Stimulated activated CD8-positive, alpha-beta memory T cell treated with anti-CD3 and anti-CD28 coated beads, Interleukin-4, amount 100 ng/mL, for 24 hours (primary cell): ENCODE measurements at regions not wholly inside any gene's neighbourhood (a gene's known extent, or its start where the extent isn't known, plus 50 kb on each side); places are given as distances from the start of the nearest gene placed in this dataset.

ENCODE experiments used
- DNase-seq: peaks from one replicate; pipeline ENCODE4 v3.0.0-alpha.2; 2020; ENCODE audit warnings: low read depth

DNA sequence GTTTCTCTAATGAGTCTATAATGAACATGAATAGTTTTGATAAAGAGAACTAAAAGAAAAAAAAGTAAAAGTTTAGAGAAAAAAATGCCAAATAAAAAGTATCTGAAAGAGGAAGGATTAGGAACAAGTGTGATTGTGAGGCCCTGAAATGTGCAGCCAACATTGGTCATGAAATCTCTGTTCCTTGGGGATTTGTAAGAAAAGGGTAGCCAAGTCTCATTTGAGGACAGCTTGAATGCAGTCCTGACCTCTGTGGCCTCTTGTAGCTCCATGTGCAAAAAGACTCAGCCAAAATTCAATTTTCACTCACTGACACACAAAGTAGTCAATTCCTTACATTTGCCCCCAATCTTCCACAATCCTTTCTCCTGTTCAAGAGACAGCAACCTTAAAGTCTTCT lies 167.9 kb downstream of the KLF12 start:
- no peak for DNase-seq

- no peak for DNase-seq
Observed at GRCh38 chr13:73962284-73962683, 171.9 kb downstream of the KLF12 start.

DNA sequence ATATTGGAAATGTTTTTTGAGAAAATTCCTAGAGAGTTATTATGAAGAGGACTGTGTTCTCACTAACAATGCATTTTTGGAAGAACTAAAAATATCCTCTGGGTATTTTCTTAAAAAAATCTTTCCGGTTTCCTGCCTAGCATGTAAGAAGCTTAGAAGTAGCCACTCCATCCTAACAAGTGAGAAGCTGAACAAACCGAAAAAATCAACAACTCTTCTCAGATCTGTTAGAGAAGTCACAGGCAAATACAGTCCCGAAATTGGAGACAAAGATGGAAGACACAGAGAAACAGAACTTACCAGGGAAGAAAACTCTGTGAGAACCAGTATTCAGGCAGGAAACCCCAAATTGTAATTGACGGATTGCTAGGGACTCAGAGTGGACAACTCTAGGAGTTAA lies 173.0 kb downstream of the KLF12 start:
- no peak for DNase-seq

- DNase-seq, result no peak
Observed at GRCh38 chr13:73960474-73960873, 173.7 kb downstream of the KLF12 start.

DNA sequence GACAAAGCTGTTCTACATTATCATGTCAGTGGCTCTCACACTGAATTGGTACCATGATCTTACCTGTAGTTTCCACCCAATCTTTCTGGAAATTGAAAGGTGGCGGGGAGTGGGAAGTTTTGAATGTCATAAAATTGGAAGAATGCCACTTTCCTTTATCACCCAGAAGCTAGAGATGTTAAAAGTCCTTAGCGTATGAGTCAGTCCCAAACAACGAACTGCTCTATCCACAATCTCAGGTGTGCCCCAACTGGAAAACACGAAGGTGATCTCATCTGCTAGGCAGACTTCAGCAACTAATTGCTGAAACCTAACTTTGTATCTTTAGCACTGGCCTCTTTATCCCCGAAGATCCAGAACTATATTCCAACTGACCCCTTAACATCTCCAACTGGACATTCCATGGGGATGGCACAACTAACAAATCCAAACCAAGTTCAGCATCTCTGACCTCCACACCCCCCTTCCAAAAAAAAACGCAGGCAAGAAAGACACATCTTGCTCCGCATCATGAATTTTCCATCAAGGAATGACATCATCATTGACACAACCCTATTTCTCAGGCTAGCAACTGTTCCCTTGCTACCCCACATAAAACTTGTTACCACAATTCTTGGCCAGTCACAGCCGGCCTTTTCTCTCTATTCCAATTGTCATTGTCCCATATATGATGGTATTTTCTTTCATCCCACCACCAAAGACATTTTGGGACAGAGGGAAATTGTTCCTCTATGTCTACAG lies 175.4 kb downstream of the KLF12 start:
- no peak for DNase-seq

- DNase-seq, result no peak
Observed at GRCh38 chr13:73957889-73958288, 176.3 kb downstream of the KLF12 start.

- DNase-seq, result no peak
Observed at GRCh38 chr13:73956795-73957408, 177.3 kb downstream of the KLF12 start.

GRCh38 chr13:73955977-73956500 lies 178.2 kb downstream of the KLF12 start:
- DNase-seq, result no peak

- no peak for DNase-seq
Observed at GRCh38 chr13:73954808-73955207, 179.4 kb downstream of the KLF12 start.

GRCh38 chr13:73952648-73953047 lies 181.6 kb downstream of the KLF12 start:
- no peak for DNase-seq

GRCh38 chr13:73948848-73949529 lies 185.2 kb downstream of the KLF12 start:
- DNase-seq, result no peak

DNA sequence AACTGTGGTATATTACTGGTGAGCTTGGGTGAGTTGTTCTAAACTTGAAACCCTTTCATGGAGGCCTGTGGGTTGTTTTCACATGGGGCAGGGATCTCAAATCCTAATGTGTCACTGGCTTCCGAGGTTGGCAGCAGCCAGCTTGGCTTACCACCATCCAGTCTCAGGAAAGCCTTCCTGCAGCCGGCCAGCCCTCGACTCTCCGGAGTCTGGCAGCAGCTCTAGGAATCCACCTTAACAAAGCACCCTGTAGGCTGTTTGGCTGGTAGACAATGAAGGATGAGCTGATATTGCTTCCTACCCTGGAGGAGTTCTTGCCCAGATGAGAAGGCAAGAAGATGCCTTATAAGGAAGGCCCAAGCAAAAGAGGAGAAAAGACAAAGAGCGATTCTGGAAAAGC lies 188.3 kb downstream of the KLF12 start:
- no peak for DNase-seq

- DNase-seq, result no peak
Observed at GRCh38 chr13:73945382-73945781, 188.8 kb downstream of the KLF12 start.

DNA sequence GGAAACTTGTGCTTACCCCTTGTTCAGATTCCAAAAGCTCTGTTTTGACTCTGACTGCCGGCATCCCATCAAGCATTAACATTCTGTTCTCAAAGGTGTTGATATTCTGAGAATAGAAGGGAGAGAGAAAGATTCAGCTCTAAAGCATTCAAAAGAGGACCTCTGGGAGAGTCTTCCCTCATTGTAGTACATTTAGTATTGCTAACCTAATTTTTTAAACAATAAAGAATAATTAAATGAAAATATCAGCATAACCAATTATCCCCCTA lies 190.3 kb downstream of the KLF12 start:
- DNase-seq, result no peak

- no peak for DNase-seq
Observed at GRCh38 chr13:73943137-73943964, 190.9 kb downstream of the KLF12 start.

DNA sequence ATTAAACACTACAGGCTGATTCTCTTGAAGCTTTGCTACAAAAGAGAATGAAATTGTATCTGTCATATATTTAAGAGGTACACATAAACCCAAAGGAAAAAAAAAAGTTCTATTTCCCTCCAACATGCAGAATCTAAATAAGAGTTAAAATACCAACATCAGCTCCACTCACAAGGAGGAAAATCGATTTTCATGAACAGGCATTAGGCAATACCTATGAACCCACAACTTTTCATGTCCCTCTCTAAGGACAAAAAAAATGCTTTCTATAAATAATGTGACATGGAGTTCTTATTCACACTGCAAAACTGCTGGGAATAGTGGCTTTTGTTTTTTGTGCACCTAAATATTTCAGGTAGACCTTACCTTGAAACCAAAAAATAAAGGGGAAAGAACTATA lies 192.5 kb downstream of the KLF12 start:
- DNase-seq, result no peak

GRCh38 chr13:73940098-73940497 lies 194.1 kb downstream of the KLF12 start:
- no peak for DNase-seq

GRCh38 chr13:73939603-73940002 lies 194.6 kb downstream of the KLF12 start:
- DNase-seq, result no peak

- DNase-seq, result no peak
Observed at GRCh38 chr13:73939071-73939380, 195.2 kb downstream of the KLF12 start.

DNA sequence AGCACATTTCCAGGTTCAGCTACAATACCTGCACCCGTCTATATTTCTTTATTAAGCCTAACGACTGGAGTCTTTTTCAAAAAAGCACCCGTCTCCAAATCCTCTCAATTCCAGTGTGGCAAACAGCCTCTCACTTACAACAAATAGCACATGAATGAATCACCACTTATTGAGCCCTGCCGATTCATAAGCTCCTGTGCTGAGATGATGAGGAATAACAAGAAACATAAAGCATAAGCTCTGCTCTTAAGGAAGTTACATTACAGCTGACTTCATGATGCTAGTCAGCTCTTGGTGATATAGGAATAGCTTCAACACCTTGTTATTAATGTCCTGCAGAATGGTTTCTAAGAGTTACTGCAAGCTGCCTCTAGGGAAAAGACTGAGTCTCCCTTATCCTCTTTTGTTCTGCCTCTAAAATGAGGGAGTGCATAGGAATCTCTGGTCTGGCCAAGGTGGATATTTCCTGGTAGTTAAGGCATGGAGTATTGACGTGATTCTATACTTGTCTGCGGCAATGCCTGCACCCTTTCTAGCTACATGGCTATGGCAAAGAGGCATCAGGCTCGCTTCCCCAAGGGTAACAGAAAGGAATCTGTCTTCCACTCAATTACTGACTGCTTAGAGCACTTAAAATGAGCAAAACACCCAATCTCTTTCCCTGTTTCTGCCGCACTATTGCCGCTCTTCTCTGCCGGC lies 195.7 kb downstream of the KLF12 start:
- no peak for DNase-seq

- DNase-seq, result no peak
Observed at GRCh38 chr13:73937441-73937840, 196.8 kb downstream of the KLF12 start.

DNA sequence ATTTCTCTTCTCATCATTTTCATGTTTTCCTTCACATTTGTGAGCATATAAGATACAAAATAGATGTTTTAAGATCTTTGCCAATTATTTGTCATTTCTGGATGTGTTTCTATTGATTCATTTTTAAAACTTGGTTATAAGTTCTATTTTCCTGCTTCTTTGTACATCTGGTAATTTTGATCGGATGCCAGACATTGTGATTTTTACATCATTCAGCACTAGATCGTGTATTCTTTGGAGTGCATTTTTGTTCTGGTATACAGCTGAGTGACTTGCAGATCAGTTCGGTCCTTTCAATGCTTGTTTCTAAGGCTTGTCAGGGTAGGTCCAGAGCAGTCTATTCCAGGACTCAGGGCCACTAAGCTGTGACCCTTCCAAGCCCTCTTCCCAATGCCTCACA lies 198.2 kb downstream of the KLF12 start:
- no peak for DNase-seq
